GM12891 (cell line): ENCODE measurements at regions not wholly inside any gene's neighbourhood (a gene's known extent, or its start where the extent isn't known, plus 50 kb on each side); places are given as distances from the start of the nearest gene placed in this dataset.

Experiments used
- DNase-seq: peaks from one replicate; pipeline ENCODE4 v3.0.0; 2011; ENCODE audit warnings: low spot score; ENCODE audit not compliant: insufficient read length
- FAIRE-seq: peaks from 2 replicates; lab custom pipeline; 2011; peaks lifted over from hg19 to GRCh38; lab: Jason Lieb, UNC
- PAX5 ChIP-seq: IDR thresholded peaks from 2 replicates; pipeline ENCODE4 v1.6.1; 2011; ENCODE audit warnings: low read length, moderate library complexity, mild to moderate bottlenecking; ENCODE audit not compliant: insufficient read depth, severe bottlenecking
- POLR2A ChIP-seq: IDR thresholded peaks from 2 replicates; pipeline ENCODE4 v1.6.1; 2011; ENCODE audit warnings: low read depth, low read length, control low read depth
- POLR2AphosphoS5 ChIP-seq: IDR thresholded peaks from 2 replicates; pipeline ENCODE4 v1.6.1; 2011; ENCODE audit warnings: low read depth, low read length, control low read depth
- POU2F2 ChIP-seq: IDR thresholded peaks from 2 replicates; pipeline ENCODE4 v1.6.1; 2011; ENCODE audit warnings: low read depth, mild to moderate bottlenecking, control low read depth, low read length, moderate library complexity
- SPI1 ChIP-seq: IDR thresholded peaks from 2 replicates; pipeline ENCODE4 v1.6.1; 2011; ENCODE audit warnings: low read depth, low read length, control low read depth
- TAF1 ChIP-seq: IDR thresholded peaks from 2 replicates; pipeline ENCODE4 v1.6.1; 2011; ENCODE audit warnings: low read depth, low read length, control low read depth

DNA sequence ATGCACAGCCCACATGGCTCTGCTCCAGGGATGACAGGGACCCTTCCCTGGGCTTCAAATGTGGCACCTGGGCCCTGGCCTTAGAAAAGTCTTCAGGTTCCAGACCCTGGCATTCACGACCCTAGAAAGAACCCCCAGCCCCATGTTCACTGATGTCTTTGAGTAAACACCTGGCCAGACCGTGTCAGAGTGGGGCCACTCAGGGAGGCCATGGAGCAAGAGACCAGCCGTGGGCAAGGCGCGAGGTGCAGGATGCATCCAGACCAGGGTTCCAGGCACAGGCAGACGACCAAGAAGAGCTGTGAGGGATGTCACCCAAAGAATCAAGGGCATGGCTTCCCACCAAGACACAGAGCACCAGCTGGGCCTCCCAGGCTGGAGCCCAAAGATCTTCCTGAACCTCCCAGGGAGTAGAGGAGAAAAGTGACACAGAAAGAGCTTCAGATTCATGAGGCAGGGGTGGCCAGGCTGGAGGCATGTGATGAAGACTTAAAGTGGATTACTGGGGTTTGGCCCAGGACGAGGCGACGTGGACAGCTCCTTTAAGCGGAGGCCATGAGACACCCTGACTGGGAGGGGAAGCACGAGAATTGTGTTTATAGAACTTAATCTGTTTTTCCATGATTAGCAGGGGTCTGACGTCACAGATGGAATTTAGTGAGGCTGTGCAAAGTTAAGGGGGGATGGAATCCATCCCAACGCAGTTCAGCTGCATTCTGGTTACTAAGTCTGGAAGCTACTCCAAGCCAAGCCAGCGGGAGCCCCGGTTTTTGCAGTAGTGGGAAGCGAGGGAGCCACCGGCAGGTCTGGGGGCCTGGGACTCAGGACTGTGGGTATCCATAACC lies 61.6 kb downstream of the ARL6IP4 start:
- FAIRE-seq, result no peak

DNA sequence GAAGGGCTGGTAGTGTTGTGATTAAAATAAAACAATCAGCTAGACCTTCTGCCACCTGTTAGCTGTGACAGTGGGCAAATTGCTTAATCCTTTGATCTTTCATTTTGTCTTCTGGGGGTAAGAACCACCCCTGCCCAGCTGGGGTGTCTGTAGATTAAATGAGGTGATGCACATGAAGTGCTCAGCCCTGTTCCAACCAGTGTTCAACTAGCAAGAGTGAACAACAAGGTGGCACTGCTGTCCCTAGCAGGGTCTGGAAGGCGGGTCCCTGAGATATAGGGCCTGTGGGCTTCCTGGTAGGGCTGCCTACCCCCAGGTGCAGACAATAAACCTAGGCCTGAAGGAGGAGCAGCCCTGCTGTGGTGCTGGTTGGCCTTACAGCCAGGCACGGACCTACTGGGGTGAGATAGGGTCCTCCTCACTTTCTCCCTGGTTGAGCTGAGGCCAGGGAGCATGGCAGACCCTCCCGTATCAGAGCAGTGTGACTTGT lies 60.6 kb downstream of the ARL6IP4 start:
- FAIRE-seq, result peak; percentile 43
- DNase-seq, result no peak
- TF ChIP-seq POLR2AphosphoS5 (no peak), SPI1 (no peak), POLR2A (no peak), PAX5 (no peak), POU2F2 (no peak)

More for the DNA sequence above, 61.6 kb downstream of the ARL6IP4 start:
- DNase-seq, result no peak
- no peak for TF ChIP-seq PAX5
- no peak for TF ChIP-seq POLR2A
- no peak for TF ChIP-seq SPI1
- TF ChIP-seq TAF1, result no peak
- no peak for TF ChIP-seq POU2F2
- no peak for TF ChIP-seq POLR2AphosphoS5

DNA sequence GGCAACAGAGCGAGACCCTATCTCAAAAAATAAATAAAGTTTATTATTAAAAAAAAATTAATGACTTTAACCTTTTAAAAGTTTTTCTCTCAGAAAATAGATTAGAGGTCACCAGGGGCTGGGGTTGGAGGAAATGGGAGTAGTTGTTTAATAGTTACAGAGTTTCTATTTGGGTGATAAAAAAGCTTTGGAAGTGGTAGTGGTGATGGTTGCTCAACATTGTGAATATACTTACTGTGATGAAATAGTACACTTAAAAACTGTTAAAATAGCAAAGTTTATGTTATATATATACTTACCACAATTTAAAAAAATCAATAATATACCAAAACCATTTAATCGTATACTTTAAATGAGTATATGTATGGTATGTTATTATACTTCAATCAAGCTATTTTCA lies 59.6 kb downstream of the ARL6IP4 start:
- no peak for FAIRE-seq
- no peak for DNase-seq

DNA sequence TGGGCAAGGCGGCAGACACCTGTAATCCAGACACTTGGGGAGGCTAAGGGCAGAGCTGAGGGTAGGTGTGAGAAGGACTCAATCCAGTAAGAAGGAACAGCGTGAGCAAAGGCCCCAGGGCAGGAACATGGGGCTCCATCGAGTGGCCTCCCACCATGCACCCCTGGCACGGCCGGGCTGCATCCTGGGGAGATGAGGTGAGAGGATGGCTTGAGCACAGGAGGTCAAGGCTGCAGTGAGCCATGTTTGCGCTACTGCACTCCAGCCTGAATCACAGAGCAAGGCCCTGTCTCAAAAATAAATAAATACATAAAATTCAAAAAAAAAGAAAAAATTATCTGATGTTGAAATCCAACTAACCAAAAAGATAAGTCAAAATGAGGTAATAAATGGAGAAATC lies 58.5 kb downstream of the ARL6IP4 start:
- no peak for TF ChIP-seq POU2F2
- TF ChIP-seq TAF1, result no peak
- TF ChIP-seq PAX5, result no peak
- no peak for TF ChIP-seq SPI1
- TF ChIP-seq POLR2AphosphoS5, result no peak
- no peak for TF ChIP-seq POLR2A
- FAIRE-seq (no peak), DNase-seq (no peak)

More for the DNA sequence above, 59.6 kb downstream of the ARL6IP4 start:
- TF ChIP-seq POLR2AphosphoS5 (no peak), PAX5 (no peak), POLR2A (no peak), SPI1 (no peak), TAF1 (no peak), POU2F2 (no peak)

DNA sequence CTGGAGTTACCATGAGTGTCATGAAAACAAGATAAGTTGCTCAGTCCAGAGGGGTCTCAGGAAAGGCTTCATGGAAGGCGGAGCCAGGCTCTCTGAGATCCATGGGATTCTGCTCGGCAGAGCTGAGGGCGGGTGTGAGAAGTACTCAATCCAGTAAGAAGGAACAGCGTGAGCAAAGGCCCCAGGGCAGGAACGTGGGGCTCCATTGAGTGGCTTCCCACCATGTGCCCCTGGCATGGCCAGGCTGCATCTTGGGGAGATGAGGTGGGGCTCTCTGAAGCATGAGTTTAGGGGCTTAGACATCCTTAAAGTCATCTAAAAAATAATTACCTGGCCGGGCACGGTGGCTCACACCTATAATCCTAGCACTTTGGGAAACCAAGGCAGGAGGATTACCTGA lies 58.0 kb downstream of the ARL6IP4 start:
- TF ChIP-seq PAX5, result no peak
- no peak for TF ChIP-seq POLR2A
- TF ChIP-seq TAF1, result no peak
- TF ChIP-seq SPI1, result no peak
- no peak for TF ChIP-seq POU2F2
- no peak for TF ChIP-seq POLR2AphosphoS5
- DNase-seq (no peak), FAIRE-seq (no peak)

DNA sequence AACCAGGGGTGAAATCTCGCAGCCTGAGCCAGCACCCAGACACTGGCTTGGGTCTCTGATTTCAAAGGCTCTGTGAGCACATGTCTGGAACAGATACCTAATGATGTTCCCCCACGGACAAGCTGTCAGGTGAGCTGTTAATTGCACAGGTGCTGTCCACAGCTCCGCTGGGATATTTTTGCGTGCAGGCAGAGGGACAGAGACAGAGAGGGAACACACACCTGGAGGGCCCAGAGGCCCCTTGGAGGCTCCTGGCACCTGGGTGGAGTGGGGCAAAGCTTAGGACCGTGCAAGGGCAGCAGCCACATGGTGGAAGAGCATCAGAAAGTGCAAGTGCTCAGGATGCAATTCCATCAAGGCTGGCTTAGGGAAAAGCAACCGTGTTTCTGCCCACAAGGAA lies 57.3 kb downstream of the ARL6IP4 start:
- DNase-seq (no peak), FAIRE-seq (no peak)
- TF ChIP-seq POLR2A, result no peak
- TF ChIP-seq POU2F2, result no peak
- no peak for TF ChIP-seq PAX5
- no peak for TF ChIP-seq TAF1
- no peak for TF ChIP-seq SPI1
- TF ChIP-seq POLR2AphosphoS5, result no peak

DNA sequence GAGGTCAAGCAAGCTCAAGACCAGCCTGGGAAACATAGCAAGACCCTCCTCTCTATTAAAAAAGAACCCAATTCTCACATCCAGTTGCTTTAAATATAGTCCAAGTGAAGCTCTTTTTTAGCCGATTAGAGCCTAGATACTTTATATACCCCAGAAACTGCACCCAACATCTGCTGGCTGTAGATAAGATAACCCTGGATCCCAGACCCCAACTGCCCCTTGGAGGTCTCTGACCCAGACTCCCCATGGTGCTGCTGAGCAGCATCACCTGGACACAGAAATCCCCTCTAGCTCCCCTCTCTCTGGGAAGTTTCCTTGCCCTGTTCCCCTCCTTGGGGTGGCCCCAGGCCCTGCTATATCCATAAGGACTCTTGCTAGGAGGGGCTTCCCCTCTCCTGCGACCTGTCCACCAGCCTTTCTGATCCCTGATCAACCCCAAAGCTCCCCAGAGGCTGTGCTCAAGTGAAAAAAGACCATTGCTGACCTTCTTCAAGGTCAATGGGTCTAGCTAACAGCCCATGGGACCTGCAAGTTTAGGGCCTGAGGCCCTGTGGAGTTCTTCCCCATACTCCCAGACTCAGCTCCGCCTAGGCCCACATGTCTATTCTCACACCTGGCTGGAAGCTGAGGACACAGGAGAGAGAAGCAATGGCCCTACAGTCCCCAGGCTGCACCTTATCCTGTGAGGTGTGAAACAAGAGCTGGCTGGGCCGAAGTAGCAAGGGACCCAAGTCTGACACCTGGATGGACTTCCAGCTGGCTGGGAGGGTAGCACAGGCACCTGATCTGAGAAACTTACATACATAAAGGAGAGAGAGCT lies 56.2 kb downstream of the ARL6IP4 start:
- FAIRE-seq (no peak), DNase-seq (no peak)
- TF ChIP-seq POU2F2, result no peak

DNA sequence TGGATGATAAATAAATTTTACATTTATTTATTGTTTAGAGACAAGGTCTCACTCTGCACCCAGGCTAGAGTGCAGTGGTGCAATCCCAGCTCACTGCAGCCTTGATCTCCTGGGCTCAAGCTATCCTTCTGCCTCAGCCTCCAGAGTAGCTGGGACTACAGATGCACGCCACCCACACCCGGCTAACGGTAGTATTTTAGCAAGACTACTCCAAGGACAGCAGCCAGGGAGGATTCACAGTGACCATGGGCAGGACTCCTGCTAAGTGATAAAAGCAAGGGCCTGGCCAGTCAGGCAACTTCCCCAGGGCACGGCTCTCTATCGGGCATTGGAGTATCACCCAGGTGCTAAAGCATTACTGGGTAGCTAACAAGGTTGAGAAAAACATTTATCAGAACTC lies 55.4 kb downstream of the ARL6IP4 start:
- no peak for DNase-seq
- TF ChIP-seq POU2F2 (no peak), POLR2AphosphoS5 (no peak), SPI1 (no peak), POLR2A (no peak), PAX5 (no peak), TAF1 (no peak)
- FAIRE-seq, result no peak

DNA sequence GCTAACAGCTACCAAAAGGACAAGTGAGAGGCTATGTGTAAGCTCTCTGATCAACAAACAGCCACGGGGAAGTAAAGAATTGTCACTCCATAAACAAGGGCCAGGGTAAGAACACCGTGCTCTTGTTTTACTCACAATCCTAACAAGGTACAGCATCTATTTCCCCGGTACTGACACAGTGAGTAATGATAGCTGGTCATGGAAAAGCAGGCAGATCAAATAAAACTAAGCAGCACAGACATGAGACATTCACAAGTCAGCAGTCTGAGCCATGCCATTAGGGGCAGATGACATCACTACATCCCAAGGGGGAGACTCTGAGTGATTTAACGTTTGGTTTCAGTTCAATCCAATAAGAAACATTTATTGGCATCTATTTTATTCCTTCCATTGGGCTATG lies 54.4 kb downstream of the ARL6IP4 start:
- TF ChIP-seq PAX5 (no peak), POLR2AphosphoS5 (no peak), TAF1 (no peak), POU2F2 (no peak), POLR2A (no peak), SPI1 (no peak)
- FAIRE-seq, result no peak
- DNase-seq, result no peak
